ENCODE measurements at regions not wholly inside any gene's neighbourhood (a gene's known extent, or its start where the extent isn't known, plus 50 kb on each side); places are given as distances from the start of the nearest gene placed in this dataset.

GRCh38 chr18:28458751-28459150 lies 281.8 kb upstream of the CDH2 start:
- H3K18ac ChIP-seq (ENCODE audit: extremely low read depth, low read length) = no peak overlapping the region
- TF ChIP-seq HDAC6 (IDR thresholded peaks at IDR 0.05; ENCODE audit: low read depth, low read length) (no peak), SUZ12 (IDR thresholded peaks at IDR 0.05; ENCODE audit: low read length) (no peak), HDAC2 (IDR thresholded peaks at IDR 0.05; ENCODE audit: borderline replicate concordance in 1 of 2, low read depth in 2 of 2, low read length in 2 of 2) (no peak), KDM1A (IDR thresholded peaks at IDR 0.05; ENCODE audit: borderline replicate concordance, low read length) (no peak), TCF12 (IDR thresholded peaks at IDR 0.05; ENCODE audit: low read depth, low read length) (no peak), NANOG (IDR thresholded peaks at IDR 0.05; ENCODE audit: insufficient read depth, low read depth, low read length, poor library complexity, severe bottlenecking) (no peak), TAF7 (optimal IDR thresholded peaks at IDR 0.05; ENCODE audit: borderline replicate concordance, low read depth, low read length) (no peak), POU5F1 (IDR thresholded peaks at IDR 0.05; ENCODE audit: low read depth, low read length) (no peak), RFX5 (IDR thresholded peaks at IDR 0.05; ENCODE audit: borderline replicate concordance, low read depth, low read length) (no peak), SAP30 (IDR thresholded peaks at IDR 0.05; ENCODE audit: insufficient read depth, insufficient replicate concordance, low read length) (no peak), CTBP2 (IDR thresholded peaks at IDR 0.05; ENCODE audit: borderline replicate concordance, insufficient read depth, insufficient read length, low read length) (no peak)
- H3K27me3 ChIP-seq (replicated peaks in 1 of 4; ENCODE audit: control insufficient read depth in 3 of 4, extremely low read depth in 1 of 4, insufficient read depth in 3 of 4, low read length in 3 of 4) = no peaks in the 10 kb centered on the region
- H2BK20ac ChIP-seq (ENCODE audit: low read length) = no peak overlapping the region
- no peak overlapping the region for H2BK5ac ChIP-seq (ENCODE audit: low read depth, low read length)
- WGBS, 2 experiments (ENCODE audit: extremely low coverage in 1 of 2, insufficient coverage in 1 of 2, insufficient read length in 1 of 2, insufficient replicate concordance in 2 of 2, low coverage in 1 of 2, low lambda C conversion rate in 2 of 2, missing lambda C conversion rate in 1 of 2) = 92% methylated on average over 1 of the region's 1 CpG; no CpG with 5 or more reads in 1 of the 2 experiments
- no peak overlapping the region for H3K56ac ChIP-seq (replicated peaks; ENCODE audit: insufficient read length, low read depth, low read length)
- H3K79me1 ChIP-seq (ENCODE audit: low read depth, low read length) = no peaks in the 10 kb centered on the region
- no peak overlapping the region for H4K8ac ChIP-seq (ENCODE audit: extremely low read depth, insufficient read depth, low read length)
- H3K4ac ChIP-seq (replicated peaks; ENCODE audit: insufficient read length, low read depth, low read length) = no peak overlapping the region
- no peaks in the 10 kb centered on the region for H3K23me2 ChIP-seq (ENCODE audit: low read depth, low read length)
- H4K91ac ChIP-seq (replicated peaks; ENCODE audit: insufficient read length, low read length) = no peak overlapping the region
- H3K9ac ChIP-seq (replicated peaks in 1 of 4; ENCODE audit: extremely low read depth in 1 of 4, low read depth in 3 of 4, low read length in 3 of 4) = no peak overlapping the region
- FAIRE-seq = no peak
- no peak overlapping the region for H3K4me3 ChIP-seq (ENCODE audit: extremely low read depth in 1 of 4, insufficient read depth in 2 of 4, low read depth in 3 of 4, low read length in 4 of 4)
- no peak overlapping the region for H4K5ac ChIP-seq (ENCODE audit: insufficient read length, low read depth, low read length)
- H3K36me3 ChIP-seq (ENCODE audit: control insufficient read depth in 2 of 4, insufficient read depth in 4 of 4, low read length in 3 of 4) = no peaks in the 10 kb centered on the region
- no peak overlapping the region for H2BK12ac ChIP-seq (ENCODE audit: low read depth, low read length)
- no peak overlapping the region for H2BK120ac ChIP-seq (replicated peaks; ENCODE audit: low read depth, low read length)
- H3K14ac ChIP-seq (ENCODE audit: insufficient read length) = no peak overlapping the region
- no peak overlapping the region for H3K4me2 ChIP-seq (ENCODE audit: insufficient read depth in 1 of 2, low read depth in 2 of 2, low read length in 2 of 2)
- no peaks in the 10 kb centered on the region for H4K20me1 ChIP-seq (replicated peaks in 1 of 2; ENCODE audit: control insufficient read depth in 1 of 2, insufficient read depth in 2 of 2, low read length in 2 of 2)
- H3K79me2 ChIP-seq (ENCODE audit: control insufficient read depth in 1 of 2, insufficient read depth in 2 of 2, low read length in 2 of 2) = no peaks in the 10 kb centered on the region
- CTCF ChIA-PET (ENCODE audit: partially characterized antibody) = no interaction called here
- no peaks in the 10 kb centered on the region for H3K4me1 ChIP-seq (replicated peaks in 1 of 4; ENCODE audit: control insufficient read depth in 3 of 4, insufficient read depth in 4 of 4, low read length in 3 of 4)
- H3K23ac ChIP-seq (ENCODE audit: insufficient read length) = no peak overlapping the region
- DNase-seq (ENCODE audit: low read depth in 1 of 2, low spot score in 2 of 2) = no peak
- H3K9me3 ChIP-seq (ENCODE audit: insufficient read depth in 2 of 2, low read depth in 1 of 2, low read length in 1 of 2) = no peaks in the 10 kb centered on the region
- no peak overlapping the region for H2AK5ac ChIP-seq (ENCODE audit: low read depth, low read length)
- H2AFZ ChIP-seq (ENCODE audit: low read length) = no peak overlapping the region
- no peak overlapping the region for H2BK15ac ChIP-seq (ENCODE audit: low read length)
- POLR2A ChIA-PET (ENCODE audit: partially characterized antibody) = no interaction called here
- H3K27ac ChIP-seq (ENCODE audit: low read depth, low read length) = no peak overlapping the region
